ENCODE measurements at regions not wholly inside any gene's neighbourhood (a gene's known extent, or its start where the extent isn't known, plus 50 kb on each side); places are given as distances from the start of the nearest gene placed in this dataset.
"Not testable (repeated sequence)": the region's sequence is repeated elsewhere in the genome, so short reads cannot be mapped to it uniquely, and the experiment has no call there.

DNA sequence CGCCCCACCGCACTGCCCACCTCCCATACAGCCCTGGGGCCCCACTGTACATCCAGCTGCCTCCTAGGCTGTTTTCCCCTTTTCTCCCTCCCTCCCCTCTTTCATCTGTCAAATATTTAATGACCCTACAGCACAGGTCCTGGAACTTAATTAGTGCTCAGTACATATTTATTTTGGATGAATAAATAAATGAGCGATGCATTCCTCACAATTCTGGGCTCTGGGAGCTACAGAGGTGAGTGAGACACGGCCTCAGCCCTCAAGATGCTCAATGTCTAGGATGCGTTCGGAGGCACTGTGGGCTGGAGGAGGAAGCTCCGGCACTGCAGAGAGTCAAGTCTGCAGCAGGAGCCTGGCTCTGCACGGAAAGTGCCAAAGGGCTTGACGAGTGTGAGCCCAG is 175.0 kb downstream of the FAM43A start:
- DNase-seq (ENCODE audit: low read depth in 2 of 2) = no peak

DNA sequence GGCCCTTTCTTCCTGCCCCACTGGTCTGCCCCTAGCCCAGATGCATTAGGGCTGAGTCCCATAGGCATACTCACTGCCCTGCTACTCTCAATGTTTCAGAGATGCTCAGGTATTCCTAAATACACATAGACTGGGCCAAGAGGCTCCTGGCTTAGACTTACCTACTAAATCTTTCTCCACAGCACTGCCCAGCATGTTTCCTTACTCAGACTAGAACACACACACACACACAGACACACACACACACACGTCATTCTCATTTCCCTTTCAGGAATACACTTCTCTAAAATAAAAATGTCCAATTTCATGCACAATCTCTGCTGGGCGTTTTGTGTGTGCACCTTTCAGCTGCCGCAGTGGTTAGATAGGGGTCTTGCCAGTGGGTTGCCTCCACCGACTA is 175.7 kb downstream of the FAM43A start:
- no peak for DNase-seq (ENCODE audit: low read depth in 2 of 2)

DNA sequence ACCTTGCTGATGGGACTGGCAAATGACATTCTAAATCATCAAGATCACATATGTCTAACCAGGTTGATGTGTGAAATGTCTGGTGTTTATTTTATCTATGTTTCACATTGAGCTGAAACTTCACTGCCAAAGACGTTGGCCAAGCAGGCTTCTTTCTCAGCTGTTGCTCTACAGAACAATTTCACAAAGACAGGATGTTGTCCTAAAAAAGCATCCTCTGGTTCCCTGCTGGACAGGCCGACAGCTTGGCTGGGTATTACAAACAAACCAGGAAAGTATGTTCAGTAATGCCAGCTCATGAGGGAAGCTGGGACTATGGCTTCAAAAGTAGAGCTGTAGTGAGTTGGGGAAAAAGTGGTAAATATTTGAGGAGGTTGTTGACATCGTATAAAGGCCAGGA is 179.4 kb downstream of the FAM43A start:
- peak in 1 of 2 donors; percentile 36 for DNase-seq (ENCODE audit: low read depth in 2 of 2)

DNA sequence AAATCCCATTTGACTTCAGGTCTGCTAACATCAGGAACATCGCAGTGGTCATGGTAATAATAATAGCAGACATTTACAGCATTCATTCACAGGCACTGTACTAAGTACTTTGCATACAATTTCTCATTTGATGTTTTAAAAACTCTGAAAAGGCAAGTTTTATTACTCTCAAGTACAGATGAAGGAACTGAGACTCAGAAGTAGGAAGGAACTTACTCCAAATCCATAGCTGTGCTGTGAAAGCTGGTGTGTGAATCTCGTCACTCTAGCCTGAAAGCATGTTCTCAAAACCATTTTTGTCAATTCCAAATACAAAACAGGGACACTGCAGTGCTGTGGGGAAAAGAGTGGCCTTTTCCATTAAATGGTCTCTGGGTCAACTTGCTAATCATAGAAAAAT is 179.9 kb downstream of the FAM43A start:
- DNase-seq (ENCODE audit: low read depth in 2 of 2) = no peak

DNA sequence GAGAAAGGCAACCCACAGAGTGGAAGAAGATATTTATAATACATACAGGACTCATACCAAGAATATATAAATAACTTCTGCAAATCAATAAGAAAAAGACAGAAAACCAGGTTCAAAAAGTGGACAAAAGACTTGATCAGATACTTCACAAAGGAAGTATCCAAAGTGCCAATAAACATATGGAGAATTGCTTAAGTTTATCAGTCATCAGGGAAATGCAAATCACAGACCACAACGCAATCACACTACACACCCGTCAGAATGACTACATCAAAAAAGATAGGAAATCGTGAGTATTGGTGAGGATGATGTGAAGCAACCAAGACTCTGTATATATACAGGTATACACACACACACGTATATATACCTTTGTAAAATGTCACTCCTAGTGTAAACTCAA is 180.6 kb downstream of the FAM43A start:
- DNase-seq (ENCODE audit: low read depth in 2 of 2) = no peak

DNA sequence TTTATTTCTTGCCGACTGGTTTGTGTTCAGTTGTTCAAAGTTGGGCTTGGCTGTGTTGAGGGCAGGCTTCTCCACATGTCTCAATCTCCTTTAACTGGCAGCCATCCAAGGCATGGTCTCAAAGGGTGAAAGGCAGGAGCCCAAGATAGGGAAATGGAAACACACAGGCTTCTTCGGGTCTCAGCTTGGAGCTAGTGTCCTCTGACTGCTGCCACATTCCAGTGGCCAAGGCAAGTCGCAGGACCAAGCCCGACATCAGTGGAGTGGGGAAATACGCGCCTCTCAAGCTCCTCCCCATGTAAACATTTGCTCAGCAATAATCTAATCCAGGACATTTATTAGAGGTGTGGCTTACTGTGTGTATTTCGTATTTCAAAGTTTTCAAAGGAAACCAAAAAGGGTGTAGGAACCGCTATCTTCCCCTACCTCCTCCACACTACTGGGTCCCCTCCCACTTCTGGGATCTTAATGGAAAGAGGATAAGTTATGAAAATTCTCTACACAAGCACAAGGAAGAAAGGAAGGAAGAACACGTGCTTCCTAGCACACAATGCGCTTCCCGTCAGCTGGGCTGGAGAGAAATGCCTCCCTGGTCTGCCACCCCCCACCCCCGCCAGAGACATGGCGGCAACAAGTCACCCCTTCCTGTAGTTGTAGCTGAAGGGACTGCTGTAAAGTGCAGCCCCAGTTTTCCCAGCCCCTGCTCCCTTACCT is 181.7 kb downstream of the FAM43A start:
- DNase-seq (ENCODE audit: low read depth in 2 of 2) = peak; percentile 86 to 87

DNA sequence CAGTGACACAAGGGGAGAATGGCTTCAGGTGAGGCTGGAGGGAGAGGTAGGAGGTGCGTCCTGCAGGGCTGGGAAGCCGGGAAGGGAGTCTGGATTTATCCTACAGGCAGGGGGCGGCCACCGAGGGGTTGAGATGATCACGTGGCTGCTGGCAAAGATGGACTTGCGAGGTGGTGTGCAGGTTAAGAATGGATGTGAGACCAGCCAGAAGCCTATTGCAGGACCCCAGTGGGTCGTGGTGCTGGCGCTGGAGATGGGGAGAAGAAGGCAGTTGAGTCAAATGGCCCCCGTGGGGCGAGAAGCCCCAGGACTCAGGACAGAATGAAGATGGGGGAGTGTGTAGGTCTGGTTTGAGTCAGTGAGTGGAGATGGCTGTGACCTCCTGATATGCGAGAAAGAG is 183.1 kb downstream of the FAM43A start:
- DNase-seq (ENCODE audit: low read depth in 2 of 2) = no peak

DNA sequence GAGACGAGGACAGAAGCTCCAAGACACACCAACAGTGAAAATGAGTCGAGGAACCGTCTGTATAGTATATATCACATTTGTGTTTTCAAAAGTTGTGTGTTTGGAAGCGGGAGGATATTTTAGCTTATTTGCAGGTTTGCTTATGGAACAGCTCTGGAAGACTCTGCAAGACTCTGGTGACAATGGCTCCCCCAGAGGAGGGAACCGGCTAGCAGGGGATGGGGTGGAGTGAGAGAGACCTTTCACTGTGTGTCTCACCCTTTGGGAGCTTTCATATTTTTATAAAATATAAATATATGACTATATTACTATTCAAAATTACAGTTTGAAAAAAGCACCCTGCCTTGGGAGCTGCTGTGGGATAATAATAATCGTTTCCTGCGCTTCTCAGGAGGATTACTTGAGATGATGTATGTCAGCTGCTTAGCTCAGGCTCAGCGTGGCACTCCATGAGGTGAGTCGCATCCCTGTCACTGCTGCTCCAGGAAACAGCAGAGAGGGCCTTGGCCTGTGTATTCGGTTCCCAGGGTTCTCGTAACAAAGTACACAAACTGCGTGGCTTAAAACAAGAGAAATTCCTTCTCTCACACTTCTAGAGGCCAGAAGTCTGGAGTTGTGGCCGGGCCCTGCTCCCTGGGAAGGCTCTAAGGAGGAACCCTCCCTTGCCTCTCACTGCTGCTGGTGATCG is 183.9 kb downstream of the FAM43A start:
- DNase-seq (ENCODE audit: low read depth in 2 of 2) = peak in 1 of 2 donors; percentile 36

DNA sequence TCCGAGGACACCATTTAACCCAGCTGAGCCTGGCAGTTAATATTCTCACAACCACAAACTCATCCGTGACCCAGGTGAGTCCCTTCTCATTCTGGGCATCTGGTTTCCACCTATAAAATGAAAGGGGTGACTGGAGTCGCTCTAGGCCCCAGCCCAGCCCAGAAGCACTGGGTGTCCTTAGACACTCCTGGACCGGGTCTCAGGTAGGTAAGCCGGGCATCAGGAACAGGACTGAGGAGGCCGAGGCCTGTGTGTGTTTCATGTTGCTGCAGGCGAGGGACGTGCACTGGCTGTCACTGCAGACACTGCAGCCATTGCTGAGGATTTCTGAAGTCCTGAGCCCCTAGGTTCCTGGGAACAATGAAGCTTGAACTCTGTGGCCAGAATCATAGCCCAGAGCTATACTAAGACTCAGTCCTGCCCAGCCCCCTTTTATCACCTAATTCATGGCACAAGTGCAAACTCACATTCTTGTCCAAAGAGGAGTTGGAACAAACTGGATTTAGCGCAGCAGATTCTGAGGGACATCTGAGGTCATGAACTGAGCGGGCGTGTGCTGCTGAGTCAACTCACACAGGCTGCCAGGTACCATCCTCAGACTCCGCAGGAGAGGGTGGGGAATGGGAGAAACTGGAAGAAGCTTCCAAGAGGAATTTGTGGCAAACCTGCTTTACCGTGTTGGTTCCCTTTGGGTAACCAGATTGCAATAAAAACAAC is 184.9 kb downstream of the FAM43A start:
- DNase-seq (ENCODE audit: low read depth in 2 of 2) = no peak

DNA sequence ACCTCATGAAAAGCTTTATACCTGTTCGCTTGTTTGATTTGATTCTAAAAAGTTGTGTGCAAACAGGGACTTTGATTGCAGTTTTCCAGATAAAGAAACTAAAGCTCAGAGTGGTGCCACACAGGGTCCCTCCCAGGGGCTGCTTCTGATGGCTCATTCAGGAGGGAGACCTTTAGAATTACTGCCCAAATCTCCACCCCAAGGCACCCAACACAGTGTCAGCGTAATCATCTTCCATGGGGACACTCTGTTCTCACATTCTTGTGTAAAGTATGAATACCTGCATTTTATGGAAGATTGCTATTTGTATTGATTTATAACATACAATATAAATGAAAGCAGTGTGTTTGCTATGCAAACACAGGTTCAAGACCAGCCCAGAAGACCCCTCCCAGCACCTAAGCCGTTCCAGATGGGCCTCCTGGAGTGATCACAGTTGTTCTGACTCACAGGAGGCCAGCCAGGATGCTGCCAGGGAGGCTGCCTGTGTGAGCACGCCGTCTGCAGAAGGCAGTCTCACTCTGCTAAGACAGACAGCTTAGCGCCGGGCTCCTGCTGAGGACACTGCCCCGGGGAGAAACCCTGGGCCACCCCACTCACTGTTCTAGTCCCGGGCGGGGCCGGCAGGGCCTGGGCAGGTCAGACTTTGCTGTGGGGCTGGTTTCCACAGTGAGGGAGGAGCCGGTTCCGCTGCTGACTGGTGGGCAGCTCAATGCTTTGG is 185.6 kb downstream of the FAM43A start:
- DNase-seq (ENCODE audit: low read depth in 2 of 2) = peak; percentile 27 to 87

DNA sequence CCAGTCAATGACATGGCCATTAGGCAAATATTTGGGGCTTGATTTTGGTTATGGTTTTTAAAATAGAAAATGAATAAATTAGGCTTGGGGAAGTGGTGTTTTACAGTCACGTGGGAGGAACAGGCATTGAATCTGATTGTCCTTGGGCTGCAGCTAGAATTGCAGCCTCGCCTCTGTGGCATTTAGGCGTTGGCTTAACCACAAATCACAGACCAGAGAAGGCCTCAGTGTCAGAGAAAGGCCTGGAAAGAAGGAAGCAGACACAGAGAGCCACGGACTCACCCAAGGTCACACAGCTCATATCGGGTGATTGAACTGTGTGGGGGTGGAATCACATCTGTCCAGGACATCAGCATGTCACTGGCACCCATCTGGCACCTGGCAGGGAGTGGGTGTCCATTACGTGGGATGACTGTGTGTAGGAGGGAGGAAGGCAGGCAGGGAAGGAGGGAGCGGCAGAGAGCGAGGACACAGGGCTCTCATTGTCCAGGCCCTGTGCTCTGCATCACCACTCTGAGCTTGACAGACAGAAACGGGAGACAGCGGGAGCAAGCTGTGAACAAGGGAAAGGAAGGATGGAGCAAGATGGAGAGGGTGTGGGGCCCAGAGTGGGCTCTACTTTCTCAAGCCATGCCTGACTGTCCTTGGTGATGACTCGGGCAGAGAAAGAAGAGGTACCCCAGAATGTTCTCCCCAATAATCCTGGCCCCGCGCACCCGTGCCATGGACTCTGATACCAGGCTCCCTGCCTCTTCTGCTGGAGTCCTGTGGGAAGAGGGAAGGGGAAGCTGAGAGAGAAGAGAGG is 186.4 kb downstream of the FAM43A start:
- no peak for DNase-seq (ENCODE audit: low read depth in 2 of 2)

DNA sequence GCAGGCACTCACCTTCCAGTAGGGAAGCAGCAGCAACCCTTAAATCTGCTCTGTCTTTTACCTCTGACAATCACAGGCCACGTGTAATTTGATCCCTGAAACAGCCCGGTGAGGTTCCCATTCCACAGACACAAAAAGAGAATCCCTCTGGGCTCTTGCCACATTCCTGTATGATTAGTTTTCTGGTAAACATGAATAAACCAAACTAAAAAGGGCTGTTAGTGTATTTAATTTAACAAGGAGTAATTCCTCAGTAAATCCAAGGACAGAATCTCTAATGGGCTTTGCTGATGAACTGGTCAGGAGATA is 186.9 kb downstream of the FAM43A start:
- DNase-seq (ENCODE audit: low read depth in 2 of 2) = no peak

DNA sequence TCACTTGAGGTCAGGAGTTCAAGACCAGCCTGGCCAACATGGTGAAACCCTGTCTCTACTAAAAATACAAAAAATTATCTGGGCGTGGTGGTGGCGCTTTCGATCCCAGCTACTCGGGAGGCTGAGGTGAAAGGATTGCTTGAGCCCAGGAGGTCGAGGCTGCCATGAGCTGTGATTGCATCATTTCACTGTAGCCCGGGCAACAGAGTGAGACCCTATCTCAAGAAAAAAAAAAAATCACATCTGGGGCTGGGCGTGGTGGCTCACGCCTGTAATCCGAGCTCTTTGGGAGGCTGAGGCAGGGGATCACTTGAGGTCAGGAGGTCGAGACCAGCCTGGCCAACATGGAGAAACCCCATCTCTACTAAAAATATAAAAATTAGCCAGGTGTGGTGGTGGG is 187.8 kb downstream of the FAM43A start:
- DNase-seq (ENCODE audit: low read depth in 2 of 2) = not testable (repeated sequence)

DNA sequence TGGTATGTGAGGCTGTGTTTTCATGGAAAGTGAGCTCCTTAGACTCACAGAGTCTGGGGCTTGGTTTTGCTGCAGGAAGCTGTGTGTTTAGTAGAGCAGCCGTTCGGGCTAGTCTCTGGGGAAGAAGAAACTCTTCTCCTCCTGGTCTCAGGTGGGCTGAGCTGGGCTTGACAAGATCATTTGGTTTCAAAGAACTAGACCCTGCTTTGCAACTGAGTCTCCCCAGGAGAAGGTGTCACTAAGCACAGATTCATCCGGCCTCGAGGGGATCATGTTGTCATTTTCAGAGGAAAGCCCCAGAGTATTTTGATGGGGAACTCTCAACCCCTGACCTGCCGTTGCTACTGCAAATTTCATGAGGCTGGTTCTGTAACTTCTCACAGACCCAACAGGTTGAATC is 188.5 kb downstream of the FAM43A start:
- DNase-seq (ENCODE audit: low read depth in 2 of 2) = no peak

DNA sequence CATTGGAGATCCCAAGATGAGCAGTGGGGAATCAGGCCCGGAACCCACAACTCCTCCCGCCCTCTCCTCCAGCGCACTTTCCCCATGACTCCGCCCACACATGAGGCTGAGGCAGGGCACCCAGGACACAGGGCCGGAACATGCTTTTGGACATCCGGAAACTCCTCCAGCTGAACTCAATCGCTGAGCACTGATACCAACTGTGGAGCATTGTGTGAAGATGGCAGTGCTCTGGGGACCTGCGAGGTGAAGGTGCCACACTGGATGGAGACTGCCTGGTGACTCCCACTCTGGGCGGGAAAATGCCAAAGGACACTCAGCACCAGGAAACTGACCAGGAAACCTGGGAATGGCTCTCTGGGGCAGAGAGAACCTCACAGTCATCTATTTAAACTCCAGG is 189.1 kb downstream of the FAM43A start:
- DNase-seq (ENCODE audit: low read depth in 2 of 2) = no peak

DNA sequence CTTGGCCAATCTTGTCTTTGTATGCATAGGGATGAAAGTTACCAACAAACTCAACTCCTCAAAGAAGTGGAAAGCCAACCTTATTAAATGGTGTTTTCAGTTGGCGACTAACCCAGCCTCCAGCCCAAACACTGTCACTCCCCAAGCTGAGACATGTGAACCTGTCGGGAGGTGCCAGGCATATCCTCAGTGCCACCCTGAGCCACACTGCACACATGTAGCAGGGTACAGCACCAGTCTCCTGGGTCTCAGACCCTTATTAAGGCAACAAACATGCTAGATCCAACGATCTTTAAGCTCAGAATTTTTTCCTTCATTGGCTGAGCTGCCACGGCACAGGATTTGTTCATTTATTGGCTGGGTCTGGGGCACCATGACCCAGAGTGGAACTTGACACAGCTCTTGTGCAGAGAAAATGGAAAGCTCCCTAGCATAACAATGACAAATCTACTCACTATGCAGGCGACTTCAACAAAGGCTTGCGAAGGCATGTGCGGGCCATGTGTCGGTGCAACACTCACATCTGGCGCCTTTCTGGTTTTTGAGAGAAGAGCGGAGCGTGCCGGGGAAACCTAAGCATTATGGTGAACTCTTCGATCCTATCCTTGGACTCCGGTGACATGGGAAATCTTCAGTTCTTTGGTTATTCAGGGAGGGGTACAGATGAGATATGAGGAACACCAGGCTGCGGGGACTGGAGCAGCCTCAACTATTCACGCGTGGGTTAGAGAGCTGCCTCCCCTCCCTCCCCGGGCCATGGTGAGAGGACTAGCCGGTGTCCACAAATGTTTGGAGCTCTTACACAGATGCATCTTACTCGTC is 190.1 kb downstream of the FAM43A start:
- DNase-seq (ENCODE audit: low read depth in 2 of 2) = no peak

DNA sequence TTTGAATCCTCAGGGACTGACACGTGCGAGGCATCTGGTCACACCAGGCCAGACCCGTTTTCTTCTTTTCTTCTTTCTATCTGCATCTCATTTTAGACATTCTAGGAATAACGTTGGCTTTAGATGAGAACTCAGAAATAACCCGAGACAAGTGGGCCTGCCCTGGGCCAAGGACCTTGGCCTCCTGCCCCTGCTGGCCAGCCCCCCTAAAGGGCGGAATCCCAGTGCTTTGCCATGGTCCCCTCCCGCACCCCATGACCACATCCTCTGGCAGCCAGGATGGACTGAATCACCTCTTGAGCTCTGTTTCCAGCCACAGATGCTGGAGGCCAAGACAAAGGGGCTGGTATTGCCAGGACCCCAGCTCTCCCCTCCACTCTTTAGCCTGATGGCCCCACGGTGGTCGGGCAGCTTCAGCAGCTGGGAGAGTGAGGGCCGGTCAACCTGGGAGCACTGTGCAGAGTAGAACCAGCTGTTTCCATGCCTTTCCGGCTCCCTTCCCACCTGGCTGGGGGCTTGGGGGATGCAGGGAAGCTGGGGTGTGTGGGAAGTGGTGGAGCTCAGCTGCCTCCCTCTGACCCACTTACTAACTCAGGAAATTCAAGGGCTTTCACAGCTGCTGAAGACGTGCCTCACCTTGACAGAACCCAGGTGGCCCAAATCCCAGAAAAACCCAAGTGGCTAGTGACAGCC is 190.9 kb downstream of the FAM43A start:
- no peak for DNase-seq (ENCODE audit: low read depth in 2 of 2)

DNA sequence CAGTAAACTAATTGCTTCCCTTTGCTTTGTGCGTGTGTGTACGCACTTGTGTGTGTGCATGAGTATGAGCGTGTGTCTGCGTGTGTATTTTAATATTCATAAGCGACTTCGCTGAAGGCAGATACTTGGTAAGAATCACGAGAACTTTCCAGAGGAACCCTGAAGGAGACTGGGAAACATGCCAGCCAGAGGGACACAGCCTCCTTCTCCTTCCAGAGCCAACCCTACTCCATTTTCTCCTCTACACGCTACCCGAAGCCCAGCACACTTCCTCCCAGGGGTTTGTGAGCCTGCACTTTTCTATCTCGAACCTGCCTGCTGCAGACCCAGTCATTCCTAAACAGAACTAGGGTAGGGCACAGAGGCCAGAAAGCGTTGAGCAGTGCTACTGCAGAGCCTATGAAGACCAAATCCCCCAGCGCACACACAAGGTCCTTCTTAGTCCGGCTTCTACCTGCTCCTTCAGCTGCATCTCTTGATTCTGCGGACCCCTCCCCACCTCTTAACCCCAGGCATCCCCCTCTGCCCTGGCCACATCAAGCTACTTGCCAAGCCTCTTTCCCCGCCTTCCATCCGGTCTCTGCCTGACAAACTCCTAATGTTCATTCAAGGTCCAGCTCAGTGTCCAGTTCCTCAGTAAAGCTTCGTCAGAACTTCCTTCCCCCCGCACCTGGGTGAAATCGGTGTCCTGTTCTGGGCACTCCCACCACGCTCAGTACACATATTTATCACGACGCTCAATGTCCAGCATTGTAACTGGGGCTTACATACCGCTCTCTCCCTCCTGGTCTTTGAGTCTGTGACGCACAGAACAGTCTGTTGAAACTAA is 191.8 kb downstream of the FAM43A start:
- DNase-seq (ENCODE audit: low read depth in 2 of 2) = no peak
